Ishikawa (cell line): ENCODE measurements at regions not wholly inside any gene's neighbourhood (a gene's known extent, or its start where the extent isn't known, plus 50 kb on each side); places are given as distances from the start of the nearest gene placed in this dataset.
A peak's percentile ranks its signal among the peaks of the same experiment; 100 is the strongest.

ENCODE experiments used
- CEBPB ChIP-seq: IDR thresholded peaks from 2 replicates; pipeline ENCODE4 v1.6.1; 2012
- CREB1 ChIP-seq: IDR thresholded peaks from 2 replicates; pipeline ENCODE4 v1.6.1; 2012; ENCODE audit warnings: low read depth
- EGR1 ChIP-seq: IDR thresholded peaks from 2 replicates; pipeline ENCODE4 v1.6.1; 2012
- EP300 ChIP-seq: IDR thresholded peaks from 2 replicates; pipeline ENCODE4 v1.6.1; 2012; ENCODE audit warnings: borderline replicate concordance
- FOXM1 ChIP-seq: IDR thresholded peaks from 2 replicates; pipeline ENCODE4 v1.6.1; 2012; ENCODE audit warnings: low read depth, borderline replicate concordance
- NFIC ChIP-seq: IDR thresholded peaks from 2 replicates; pipeline ENCODE4 v1.6.1; 2012
- RAD21 ChIP-seq: IDR thresholded peaks from 2 replicates; pipeline ENCODE4 v1.6.1; 2012; ENCODE audit warnings: low read depth
- TAF1 ChIP-seq: IDR thresholded peaks from 2 replicates; pipeline ENCODE4 v1.6.1; 2012; ENCODE audit warnings: low read depth, mild to moderate bottlenecking
- TCF12 ChIP-seq: IDR thresholded peaks from 2 replicates; pipeline ENCODE4 v1.6.1; 2012; ENCODE audit warnings: low read depth
- TEAD4 ChIP-seq: IDR thresholded peaks from 2 replicates; pipeline ENCODE4 v1.6.1; 2012
- YY1 ChIP-seq: IDR thresholded peaks from 2 replicates; pipeline ENCODE4 v1.6.1; 2012; ENCODE audit warnings: low read depth
- ZBTB7A ChIP-seq: IDR thresholded peaks from 2 replicates; pipeline ENCODE4 v1.6.1; 2012; ENCODE audit warnings: low read depth
- TF ChIP-seq, protein P1 (sequence below): IDR thresholded peaks from 2 replicates; pipeline ENCODE4 v1.6.1; 2012
- TF ChIP-seq, protein P2 (sequence below): IDR thresholded peaks from 2 replicates; pipeline ENCODE4 v1.6.1; 2012
- TF ChIP-seq, protein P3 (sequence below): IDR thresholded peaks from 2 replicates; pipeline ENCODE4 v1.6.1; 2012; ENCODE audit warnings: low read depth, mild to moderate bottlenecking

DNA sequence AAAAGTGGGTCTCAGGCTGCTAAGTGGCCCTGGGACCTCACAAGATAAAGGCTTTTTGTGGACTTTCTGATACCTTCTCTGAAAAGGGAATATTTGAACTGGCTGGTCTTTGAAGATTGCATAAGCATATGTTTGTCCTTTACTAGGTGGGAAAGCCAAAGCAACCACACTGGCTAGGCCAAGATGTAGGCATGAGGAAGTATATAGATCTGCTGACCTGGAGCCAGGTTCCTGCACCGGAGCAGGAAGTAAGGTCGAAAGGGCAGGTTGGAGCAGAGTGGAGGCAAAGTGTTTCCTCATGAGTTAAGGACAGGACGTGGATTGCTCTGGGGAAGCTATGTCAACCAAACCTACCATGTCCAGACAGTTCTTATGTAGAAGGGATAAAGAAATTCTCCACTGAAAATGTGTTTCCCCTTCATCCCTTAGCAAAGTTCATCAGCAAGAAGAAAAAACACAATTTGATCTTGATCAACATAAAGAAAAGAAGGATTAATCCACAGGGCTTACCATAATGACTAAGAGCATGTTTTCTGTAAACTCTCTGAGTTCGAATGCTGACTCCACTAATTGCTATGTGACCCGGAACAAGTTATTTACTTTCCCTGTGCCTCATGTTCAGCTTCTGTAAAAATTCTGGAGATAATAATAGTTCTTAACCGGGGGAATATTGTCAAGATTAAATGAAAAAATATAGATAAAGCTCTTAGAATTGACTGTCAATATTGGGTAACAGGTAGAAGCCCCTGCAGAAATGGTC is 156.1 kb upstream of the SRD5A2 start:
- no peak for TF ChIP-seq EGR1
- TF ChIP-seq RAD21 = no peak
- TF ChIP-seq, protein P1, sequence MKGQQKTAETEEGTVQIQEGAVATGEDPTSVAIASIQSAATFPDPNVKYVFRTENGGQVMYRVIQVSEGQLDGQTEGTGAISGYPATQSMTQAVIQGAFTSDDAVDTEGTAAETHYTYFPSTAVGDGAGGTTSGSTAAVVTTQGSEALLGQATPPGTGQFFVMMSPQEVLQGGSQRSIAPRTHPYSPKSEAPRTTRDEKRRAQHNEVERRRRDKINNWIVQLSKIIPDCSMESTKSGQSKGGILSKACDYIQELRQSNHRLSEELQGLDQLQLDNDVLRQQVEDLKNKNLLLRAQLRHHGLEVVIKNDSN = no peak
- no peak for TF ChIP-seq CEBPB
- TF ChIP-seq, protein P2, sequence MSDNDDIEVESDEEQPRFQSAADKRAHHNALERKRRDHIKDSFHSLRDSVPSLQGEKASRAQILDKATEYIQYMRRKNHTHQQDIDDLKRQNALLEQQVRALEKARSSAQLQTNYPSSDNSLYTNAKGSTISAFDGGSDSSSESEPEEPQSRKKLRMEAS = no peak
- TF ChIP-seq TAF1 = no peak
- TF ChIP-seq TEAD4 = no peak
- no peak for TF ChIP-seq ZBTB7A
- TF ChIP-seq EP300 = no peak
- TF ChIP-seq CREB1 = no peak
- TF ChIP-seq NFIC = no peak
- TF ChIP-seq FOXM1 = no peak
- TF ChIP-seq TCF12 = no peak
- TF ChIP-seq, protein P3, sequence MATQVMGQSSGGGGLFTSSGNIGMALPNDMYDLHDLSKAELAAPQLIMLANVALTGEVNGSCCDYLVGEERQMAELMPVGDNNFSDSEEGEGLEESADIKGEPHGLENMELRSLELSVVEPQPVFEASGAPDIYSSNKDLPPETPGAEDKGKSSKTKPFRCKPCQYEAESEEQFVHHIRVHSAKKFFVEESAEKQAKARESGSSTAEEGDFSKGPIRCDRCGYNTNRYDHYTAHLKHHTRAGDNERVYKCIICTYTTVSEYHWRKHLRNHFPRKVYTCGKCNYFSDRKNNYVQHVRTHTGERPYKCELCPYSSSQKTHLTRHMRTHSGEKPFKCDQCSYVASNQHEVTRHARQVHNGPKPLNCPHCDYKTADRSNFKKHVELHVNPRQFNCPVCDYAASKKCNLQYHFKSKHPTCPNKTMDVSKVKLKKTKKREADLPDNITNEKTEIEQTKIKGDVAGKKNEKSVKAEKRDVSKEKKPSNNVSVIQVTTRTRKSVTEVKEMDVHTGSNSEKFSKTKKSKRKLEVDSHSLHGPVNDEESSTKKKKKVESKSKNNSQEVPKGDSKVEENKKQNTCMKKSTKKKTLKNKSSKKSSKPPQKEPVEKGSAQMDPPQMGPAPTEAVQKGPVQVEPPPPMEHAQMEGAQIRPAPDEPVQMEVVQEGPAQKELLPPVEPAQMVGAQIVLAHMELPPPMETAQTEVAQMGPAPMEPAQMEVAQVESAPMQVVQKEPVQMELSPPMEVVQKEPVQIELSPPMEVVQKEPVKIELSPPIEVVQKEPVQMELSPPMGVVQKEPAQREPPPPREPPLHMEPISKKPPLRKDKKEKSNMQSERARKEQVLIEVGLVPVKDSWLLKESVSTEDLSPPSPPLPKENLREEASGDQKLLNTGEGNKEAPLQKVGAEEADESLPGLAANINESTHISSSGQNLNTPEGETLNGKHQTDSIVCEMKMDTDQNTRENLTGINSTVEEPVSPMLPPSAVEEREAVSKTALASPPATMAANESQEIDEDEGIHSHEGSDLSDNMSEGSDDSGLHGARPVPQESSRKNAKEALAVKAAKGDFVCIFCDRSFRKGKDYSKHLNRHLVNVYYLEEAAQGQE = no peak
- TF ChIP-seq YY1 = no peak

DNA sequence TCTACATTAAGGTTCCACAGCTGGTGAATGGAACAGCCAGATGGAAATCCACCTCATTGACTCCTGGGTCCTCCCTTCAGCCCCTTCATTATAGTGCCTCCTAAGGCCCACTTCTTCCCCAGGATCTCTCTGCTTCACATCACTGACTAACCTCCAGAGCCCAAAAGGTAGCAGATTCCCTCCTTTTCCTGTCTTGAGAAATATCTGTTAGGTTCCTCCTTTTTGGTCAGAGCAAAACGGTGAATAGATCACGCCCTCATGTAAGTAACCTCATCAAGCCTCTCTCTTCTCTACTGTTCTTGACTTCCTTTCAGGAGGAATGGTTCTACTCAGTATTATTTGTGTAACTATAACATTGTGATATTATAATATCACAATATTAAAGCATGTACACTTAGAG is 155.0 kb upstream of the SRD5A2 start:
- TF ChIP-seq TCF12 (no peak), EP300 (no peak), TAF1 (no peak), CEBPB (no peak), FOXM1 (no peak), CREB1 (no peak), TEAD4 (no peak), EGR1 (no peak), NFIC (no peak)
- TF ChIP-seq, protein P1 = no peak
- TF ChIP-seq, protein P2 = no peak
- TF ChIP-seq, protein P3 = no peak

DNA sequence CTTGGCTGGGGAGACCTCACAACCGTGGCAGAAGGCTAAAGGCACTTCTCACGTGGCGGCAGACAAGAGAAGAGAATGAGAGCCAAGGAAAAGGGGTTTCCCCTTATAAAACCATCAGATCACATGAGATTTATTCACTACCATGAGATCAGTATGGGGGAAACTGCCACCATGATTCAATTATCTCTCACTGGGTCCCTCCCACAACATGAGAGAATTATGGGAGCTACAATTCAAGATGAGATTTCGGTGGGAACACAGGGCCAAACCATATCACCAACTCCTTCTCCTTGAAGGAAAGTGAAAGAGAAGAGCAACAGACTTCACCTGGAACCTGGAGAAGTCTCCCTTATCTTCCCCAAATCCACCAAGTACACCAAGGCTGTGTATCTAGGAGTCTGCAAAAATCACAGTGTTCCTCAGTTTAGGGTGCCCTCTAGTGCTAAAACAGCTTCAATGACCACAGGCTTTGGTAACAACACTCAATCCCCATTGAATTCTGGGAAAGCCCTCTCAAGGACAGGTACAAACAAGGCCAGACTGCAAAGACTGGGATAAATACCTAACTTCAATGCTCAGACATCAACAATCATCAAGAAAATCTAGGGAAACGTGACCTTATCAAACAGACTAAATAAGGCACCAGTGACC is 148.8 kb upstream of the SRD5A2 start:
- TF ChIP-seq RAD21 = peak; percentile 65
- TF ChIP-seq ZBTB7A = no peak

DNA sequence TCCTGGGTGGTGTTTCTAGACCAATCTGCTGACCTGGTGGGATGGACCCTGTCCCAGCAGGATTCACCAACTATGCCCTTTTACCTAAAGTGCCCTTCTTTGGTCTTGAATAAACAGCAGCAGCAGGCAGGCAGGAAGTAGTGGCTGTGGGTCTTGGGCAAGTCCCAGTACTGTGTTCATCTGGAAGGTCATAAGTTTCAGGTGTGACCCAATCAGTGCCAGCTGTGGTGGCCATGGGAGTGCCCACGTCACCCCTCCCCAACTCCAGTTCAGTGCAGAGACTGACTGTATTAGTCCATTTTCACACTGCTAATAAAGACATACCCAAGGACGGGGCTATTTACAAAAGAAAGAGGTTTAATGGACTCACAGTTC is 148.3 kb upstream of the SRD5A2 start:
- TF ChIP-seq CEBPB = no peak
- TF ChIP-seq, protein P3 = no peak
- no peak for TF ChIP-seq CREB1
- TF ChIP-seq RAD21 = no peak
- no peak for TF ChIP-seq NFIC
- no peak for TF ChIP-seq EP300
- TF ChIP-seq EGR1 = no peak
